ENCODE measurements at regions not wholly inside any gene's neighbourhood (a gene's known extent, or its start where the extent isn't known, plus 50 kb on each side); places are given as distances from the start of the nearest gene placed in this dataset.

DNA sequence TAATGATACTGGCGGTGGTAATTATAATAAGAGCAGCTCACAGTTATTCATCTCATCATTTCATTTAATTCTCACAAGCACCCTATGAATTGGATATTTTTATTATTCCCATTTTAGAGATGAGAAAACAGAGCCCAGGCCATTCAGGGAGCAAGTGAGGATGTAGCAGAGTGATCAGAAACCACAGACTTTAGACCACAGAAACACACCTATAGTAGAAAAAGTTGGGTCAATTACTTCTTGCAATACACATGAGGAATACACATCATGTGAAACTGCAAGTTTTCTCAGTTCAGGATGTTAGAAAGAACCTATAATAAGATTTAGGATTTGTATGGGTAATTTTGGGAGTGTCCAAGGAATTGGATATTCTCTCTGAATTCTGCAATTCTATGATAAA, 278.0 kb downstream of the ADRA2A start:
- DNase-seq (ENCODE audit: low spot score): no peak

DNA sequence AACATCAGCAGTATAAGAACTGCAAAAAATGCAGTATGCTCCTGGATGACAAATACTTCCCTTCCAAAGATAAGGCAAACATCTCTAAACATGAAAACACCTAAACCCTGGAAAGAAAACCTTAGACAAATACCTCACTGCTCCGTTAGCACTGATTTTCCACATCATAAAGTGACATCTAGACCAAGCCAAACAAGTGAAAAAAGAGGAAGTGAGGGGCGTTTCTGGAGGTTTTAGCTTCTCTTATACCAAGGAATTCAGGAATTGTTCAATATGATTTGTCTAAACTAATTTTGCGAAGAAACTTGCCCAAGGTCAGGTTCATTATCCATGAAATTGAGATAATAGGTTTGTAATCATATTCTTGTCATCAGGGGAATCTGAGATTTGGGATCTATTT, 279.7 kb downstream of the ADRA2A start:
- DNase-seq (ENCODE audit: low spot score): no peak

DNA sequence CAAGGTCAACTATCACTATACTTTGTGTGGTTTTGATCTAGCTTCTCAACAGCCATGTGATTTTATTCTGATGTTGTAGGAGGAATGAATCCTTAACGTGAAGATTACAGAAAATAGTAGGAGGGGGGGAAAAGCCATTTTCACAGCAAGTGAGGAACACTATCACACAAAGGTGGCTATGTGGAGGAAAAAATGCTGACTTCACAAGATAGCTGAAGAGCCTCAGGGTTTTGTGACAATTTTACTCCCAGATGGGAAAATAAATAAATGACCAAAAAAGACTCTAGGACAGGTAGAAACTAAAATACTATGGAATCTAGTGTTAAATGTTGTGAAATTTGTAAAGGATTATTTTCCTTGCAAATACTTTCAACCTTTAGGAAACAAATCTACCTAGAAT, 281.0 kb downstream of the ADRA2A start:
- DNase-seq (ENCODE audit: low spot score): no peak

DNA sequence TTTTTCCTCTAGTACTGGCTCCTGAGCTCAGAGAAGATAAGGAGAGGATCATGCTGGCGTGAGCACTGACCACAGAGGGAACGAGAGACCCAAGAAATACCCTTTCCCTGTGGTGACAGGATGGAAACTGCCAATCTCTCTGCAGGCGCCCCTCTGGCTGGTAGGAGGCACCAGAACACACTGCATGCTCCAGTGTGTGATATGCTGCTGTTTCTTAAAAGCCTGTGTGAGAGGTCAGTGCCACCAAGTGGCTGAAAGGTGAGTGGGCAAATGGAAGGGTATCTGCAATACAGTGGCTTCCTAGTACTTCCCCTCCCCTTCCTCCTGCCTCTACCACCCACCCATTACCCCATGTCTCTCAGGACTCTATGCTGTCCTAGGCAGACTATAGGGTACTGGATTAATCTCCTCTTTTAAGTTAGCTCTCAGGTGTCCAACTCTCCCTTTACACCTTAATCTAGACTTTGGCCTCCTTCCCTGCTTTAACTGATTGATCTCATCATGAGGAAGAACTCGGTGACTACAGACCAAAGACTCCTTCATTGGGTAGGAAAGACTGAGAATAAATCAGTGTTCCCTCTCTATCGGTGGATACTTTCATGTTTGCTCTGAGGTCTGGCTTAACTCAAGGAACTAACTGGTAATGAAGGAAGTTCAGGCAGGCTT, 283.6 kb downstream of the ADRA2A start:
- DNase-seq (ENCODE audit: low spot score): no peak

DNA sequence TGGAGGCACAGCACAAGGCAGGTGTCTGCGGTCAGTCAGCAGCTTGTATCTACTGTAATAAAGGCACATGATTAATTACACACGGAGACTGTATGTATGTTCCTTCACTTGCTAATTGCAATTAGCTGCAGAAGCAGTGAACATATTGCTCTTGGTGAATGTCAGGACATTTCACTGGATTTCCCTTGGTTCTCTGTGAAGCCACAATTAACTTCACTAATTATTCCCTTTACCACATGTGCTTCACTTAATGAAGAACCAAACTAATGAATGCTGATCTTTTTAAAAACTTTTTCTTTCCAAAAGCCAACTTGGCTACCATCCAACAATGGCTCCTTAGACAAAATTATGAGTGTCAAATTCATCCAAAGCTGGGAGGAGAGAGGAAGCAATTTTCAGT, 290.7 kb downstream of the ADRA2A start:
- no peak for DNase-seq (ENCODE audit: low spot score)

DNA sequence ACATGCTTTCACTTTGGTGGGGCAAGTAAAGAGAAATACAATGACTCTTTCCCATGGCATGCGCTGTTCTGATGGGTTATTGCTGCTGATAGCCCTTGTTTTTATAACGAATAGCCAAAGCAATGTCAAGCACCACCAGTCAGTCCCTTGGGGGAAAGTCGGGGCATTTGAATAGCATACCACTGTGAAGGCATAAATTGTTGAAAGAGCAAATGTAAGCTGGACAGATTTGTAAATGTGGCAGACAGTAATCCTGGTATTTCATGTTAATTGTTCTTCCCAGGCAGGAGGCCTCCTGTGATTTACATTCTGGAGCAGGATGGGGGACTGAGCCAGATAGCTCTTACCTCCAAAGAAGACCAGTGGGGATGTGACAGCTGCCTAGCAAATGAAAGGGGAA, 293.3 kb downstream of the ADRA2A start:
- DNase-seq (ENCODE audit: low spot score): no peak

DNA sequence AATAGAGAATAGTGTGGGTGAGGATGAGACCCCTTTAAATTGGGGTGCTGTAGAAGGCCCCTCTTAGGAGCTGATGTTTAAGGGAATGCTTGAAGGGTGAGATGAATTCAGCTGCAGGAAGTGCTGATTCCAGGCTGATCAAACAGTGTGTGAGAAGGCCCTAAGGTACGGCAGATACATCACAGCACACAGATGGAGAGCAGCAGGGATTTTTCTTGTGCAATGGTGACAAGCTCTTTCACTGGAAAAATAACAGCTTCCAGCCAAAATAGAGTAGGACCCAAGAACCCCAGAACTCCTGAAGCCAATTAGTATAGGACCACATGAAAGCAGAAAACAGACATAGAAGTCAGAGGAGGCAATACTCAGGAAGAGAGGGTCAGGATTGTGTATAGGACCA, 296.9 kb downstream of the ADRA2A start:
- no peak for DNase-seq (ENCODE audit: low spot score)

DNA sequence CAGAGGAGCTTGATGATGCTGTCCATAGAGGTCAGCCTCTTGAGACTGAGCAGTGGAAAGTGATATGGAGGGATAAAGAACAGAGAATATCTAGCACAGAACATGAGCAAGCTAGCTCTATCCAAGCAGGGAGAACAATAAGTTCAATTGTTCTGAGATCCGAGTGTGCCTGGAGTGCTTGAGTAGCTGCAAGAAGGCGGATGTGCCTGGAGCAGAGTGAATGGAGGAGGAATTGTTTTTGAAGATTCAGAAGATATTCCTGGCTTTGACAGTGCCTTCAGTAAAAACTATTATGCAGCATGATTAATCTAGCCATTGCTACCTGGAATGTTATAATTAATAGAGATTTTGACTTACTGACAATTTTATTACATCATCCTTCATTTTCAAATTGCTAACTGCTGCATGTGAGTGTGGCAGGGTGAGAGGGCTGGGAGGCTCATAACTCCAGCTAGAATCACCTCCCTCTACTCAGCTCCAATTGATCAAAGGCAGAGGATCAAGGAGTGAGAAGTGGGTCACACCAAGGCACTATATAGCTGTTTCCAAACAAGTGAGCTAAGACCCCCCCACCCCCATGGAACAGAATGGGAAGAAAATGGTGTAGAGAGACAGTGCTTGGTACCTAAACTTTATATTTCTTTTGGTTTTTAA, 302.8 kb downstream of the ADRA2A start:
- DNase-seq (ENCODE audit: low spot score): no peak

DNA sequence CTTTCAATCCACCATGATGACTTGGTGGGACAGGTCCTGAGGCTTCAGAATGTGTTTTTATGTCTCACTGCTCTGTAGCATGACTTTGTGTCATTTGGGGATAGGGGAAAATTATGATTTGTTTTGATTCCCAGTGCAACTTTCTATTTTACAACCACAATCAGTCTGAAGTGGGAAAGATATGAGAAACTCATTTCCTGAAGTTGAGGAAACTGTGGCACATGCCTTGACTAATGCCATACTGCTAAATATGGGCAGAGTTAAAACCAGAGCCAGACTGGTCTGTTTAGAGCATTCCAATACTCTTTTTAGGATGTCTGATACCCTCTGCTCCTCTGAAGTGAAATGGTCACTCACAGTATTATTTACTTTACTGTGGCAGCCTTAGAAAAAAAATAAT, 307.7 kb downstream of the ADRA2A start:
- DNase-seq (ENCODE audit: low spot score): no peak

DNA sequence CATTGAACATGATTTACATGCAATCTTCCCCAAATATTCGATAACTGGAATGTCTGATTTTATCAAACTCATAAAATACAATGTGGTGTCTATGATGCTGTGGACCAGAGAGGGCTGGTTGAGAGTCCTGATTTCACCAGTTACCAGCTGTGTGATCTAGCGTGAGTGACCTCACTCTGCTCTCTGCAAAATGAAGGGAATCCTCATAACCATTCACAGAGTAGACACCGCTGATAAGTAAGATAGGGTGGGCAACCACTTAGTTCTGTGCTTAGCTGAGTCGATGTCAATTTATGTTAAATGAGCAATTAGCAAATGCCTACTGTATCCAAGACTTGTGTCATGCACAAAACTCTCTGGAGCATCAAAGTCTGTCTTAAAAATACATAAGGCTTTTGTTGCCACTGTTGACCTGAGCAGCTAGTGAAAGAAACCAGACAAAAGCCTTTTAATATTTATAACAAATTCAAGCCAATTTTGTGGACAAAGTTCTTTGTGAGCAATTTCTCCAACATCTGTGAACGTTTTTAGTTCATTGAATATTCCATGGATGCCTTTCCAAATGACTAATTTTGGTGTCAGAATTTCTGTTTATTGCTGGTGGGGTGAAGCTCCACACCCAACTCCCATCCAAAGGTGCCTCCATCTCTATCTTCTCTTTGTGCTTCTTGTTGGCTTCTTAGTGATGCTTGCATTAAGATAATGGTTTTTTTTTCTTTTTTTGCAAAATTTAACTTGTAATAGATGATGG, 314.2 kb downstream of the ADRA2A start:
- DNase-seq (ENCODE audit: low spot score): no peak

DNA sequence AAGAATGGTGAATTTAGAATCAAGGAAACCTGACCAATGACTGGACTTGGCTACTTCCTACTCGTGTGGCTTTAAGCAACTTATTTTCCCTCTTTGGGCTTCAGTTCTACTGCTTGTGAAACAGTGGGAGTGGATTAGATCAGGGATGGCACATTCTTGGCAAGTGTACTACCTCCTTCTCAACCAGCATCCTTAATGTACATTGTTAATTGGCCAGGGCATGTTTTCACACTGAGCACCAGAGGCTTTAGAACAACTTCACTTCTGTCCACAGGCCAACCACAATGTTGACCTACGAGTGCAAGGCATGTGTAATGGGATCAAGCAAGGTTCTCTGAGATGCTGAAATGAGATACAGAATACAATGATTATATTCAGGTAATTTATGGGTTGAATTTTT, 315.3 kb downstream of the ADRA2A start:
- no peak for DNase-seq (ENCODE audit: low spot score)

DNA sequence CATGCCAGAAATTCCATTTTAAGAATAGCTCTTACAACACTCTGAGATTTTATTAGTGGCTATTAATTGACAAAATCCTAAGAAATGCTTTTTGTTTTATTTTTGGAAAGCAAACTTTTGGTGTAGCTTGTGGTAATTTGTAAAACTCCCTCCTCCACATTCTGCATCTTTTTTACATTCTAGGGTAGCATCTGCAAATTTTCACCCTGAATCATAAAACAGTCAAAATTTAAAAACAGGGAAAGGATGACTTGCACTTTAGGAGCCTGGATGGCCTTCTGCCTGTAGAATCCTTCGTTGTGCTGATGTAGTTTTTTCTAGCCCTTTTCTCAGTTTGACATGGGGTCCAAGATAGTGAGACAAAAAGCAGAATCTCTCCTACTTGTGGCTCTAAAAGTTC, 316.1 kb downstream of the ADRA2A start:
- no peak for DNase-seq (ENCODE audit: low spot score)

DNA sequence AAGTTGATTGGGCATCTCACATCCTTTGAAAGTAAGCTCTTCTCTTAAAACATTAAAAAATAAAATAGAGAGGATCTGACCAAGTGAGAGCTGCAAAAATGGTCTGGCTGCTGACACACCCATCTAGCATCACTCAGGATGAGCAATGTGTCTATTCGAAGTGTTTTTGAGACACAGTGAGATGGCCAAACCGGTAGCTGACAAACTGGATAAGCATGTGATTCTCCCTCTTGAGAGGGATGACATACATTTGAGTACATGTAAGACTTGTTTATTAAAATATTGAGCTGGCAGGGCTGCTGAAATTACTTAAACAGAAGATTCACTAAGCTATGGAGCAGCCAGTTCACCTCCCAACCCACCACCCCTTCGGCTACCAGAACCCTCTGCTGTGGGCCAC, 333.9 kb downstream of the ADRA2A start:
- no peak for DNase-seq (ENCODE audit: low spot score)

DNA sequence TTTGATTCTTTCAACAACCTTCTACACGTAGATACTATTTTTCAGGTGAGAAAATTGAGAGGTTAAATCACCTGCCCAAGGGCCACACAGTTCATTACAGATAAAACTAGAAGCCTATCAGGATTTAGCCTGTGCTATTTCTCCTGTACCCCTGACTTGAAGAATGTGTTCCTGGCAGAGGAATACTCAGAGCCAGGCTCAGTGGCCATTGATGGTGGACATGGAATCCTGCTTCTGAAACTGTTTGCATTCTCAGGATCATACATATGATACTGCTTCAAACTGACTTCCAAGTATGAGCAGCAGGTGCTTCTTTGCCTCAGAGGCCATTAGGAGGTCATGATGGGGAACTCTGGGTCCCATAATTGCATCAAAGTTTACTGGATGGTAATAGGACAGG, 348.6 kb downstream of the ADRA2A start:
- DNase-seq (ENCODE audit: low spot score): no peak

DNA sequence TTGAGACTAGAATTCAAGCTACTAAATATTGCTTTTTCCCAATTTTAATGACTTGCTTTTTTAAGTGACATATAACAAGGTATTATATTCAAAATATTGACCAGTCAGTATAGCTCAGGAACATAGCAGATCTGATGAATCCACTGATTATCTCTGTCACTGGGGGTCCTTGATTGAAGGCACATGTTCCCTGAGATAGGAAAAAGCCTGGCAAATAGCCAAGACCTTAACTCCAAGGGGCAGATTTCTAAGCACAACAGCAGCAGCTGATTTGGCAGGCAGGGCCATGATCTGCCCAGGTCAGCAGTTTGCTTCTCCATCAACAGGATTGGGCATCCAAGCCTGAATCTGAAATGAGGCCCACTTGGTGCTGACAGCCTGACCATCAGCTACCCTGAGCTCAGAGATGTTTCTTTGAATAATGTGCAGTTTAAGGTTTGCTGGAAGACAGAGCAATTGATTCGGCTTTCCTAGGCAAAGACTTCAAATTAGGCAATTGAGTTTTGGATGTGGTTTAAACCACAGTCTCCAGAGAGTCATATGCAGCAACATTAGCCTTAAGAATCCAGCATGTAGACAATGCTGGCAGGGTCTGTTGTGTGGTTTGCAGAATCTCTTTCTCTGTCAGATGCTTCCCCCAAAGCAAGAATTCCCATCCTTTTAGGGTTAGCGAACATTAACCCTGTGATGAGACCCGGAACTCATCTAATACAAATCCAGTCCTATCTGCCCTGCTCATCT, 352.6 kb downstream of the ADRA2A start:
- DNase-seq (ENCODE audit: low spot score): no peak

DNA sequence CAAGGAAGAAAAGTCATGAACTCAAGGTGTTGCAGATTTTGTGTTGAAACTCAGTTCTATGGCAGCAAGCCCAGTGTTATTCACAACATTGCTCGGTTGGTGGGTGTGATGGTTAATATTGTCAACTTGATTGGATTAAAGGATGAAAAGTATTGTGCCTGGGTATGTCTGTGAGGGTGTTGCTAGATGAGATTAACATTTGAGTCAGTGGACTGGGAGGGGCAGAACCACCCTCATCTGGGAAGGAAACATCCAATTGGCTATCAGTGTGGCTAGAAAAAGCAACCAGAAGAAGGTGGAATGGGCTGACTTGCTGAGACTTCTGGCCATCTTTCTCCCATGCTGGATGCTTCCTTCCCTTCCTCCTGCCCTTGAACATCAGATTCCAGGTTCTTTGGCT, 353.2 kb downstream of the ADRA2A start:
- DNase-seq (ENCODE audit: low spot score): no peak

DNA sequence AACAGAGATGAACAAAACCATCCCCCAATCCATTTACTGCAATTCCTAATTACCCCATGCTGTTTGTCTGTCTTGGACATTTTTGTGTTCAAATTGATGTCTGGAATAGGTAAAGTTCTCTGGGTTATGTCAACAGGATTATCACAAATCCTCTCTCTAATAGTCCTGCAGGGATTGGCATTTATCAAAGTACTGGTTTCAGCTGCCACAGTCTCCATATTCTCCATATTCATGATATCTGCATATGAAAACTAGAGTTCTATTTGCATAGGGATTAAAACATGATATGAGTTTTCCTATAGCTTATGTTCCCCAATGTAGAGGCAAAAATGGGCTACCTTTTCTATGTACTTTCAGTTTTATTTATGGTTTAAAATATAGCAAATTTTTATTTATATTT, 355.8 kb downstream of the ADRA2A start:
- no peak for DNase-seq (ENCODE audit: low spot score)

DNA sequence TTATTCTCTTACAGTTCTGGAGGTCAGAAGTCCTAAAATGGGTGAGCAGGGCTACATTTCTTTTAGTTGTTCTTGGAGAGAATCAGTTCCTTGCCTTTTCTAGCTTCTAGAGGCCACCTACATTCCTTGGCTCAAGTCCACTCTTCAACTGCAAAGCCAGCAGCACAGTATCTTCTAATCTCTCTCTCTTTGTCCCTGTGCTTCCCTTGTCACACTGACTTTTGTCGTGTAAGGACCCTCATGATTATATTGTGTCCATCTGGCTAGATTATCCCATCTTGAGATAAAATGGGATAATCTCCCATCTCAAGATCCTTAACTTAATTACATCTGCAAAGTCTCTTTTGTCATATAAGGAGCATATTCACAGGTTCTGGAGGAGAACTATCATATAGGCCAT, 359.0 kb downstream of the ADRA2A start:
- no peak for DNase-seq (ENCODE audit: low spot score)

DNA sequence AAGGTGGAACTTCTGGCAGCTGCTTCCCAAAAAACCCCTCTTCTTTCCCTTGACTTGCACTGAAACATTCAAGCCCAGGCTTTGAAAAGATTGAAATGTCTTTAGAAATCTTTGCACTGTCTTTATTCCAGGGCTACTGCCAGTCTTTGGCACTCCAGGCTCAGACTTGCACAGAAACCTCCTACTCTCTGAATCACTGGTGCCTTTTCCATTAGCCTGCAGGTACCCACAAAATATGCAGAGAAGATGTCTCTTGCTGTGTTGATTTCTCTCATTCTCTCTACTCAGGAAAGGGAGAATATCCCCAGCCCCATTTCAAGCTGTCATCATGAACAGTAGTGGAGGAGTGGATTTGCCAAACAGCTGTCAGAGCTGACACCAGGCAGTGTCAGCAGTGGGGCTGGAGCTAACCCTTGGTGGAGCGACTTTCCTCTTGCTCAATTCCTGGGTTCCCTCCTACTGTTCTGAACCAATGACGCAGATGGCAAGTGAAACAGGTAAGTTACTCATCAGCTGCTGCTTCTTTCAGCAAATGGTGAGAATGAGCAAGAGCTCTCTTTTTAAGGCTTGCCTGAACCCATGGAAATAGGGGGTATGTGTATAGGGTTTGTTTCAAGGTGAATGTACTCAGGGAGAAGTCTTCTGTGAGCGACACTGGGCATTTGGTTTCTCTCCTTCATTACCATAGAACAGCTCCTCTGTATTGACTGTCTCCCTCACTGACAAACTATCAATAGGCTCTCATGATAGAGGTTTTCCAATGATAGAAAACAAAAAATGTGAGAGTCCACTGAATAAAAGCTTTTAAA, 362.4 kb downstream of the ADRA2A start:
- DNase-seq (ENCODE audit: low spot score): no peak

DNA sequence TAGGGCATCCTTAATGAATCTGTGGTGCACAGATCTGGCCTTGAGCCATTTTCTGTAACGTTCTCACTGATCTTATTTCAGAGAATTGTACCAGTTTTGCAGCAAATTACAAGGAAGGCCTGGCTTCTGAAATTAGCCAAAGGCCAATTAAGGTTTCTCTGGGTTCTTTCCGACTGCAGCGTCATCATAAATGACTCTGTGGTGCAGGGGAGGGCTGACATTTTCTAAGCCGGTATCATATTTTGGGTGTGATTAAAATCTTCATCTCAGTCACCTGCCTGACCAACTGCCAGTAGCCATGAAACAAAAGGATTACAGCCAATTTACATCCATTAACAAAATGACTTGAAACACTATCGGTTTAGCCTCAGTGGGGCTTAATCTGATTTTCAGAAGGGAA, 363.7 kb downstream of the ADRA2A start:
- DNase-seq (ENCODE audit: low spot score): no peak

DNA sequence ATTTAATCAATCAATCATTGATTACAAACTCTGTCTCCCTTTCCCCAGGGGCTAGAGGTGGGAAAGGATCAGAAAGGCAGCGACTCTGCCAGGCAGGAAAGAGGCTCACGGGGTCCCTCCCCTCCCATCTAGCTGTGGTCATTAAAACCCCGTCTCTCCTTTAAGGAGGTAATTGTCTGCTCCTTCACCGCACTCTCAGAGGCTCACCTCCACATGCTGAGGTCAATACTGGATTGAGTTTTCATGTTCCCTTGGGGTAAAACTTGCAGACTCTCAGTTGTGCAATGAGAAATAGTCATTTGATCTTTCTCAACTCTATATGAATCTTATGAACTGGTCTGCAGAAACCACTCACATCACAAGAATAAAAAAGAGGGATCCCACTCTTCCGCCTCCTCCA, 368.8 kb downstream of the ADRA2A start:
- DNase-seq (ENCODE audit: low spot score): no peak

DNA sequence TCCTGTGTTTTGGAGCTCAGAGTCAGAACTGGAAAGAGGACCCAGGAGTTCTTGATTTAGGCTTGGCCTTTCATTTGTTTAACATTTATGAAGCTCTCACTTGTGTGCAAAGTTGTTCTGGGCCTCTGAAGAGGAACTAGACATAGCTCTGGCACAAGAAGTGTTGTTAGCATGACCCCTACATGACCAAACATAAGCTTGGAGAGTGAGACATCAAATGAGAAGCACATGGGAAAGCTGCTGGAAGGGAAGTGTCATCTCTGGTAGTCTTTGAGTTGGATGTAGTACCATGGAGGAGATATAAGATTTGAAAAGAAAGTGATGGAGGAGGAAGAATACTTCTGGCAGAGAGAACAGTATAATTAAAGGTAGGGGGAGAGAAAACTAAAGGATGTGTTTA, 370.1 kb downstream of the ADRA2A start:
- DNase-seq (ENCODE audit: low spot score): no peak
